ENCODE measurements at regions not wholly inside any gene's neighbourhood (a gene's known extent, or its start where the extent isn't known, plus 50 kb on each side); places are given as distances from the start of the nearest gene placed in this dataset.

DNA sequence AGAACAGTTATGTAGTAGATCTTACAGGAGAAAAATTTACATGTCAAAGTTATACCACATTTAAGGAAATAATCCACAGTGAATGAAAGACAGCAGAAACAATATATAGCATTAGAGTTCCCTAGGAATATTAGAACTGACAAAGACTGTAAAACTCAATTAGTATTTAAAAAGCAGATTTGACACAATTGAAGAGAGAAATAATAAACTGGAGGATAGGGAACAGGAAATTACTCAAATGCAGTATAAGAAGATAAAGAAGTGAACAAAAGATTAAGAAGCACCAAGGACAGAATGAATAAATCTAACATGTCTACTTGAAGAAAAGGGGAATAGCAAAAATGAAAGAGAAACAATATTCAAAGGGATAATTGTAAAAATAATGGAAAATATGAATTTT, 132.6 kb upstream of the CHRNA7 start:
- no peaks in the 10 kb centered on the region for H3K27me3 ChIP-seq (ENCODE audit: control insufficient read depth, insufficient read depth, low read length)
- H3K36me3 ChIP-seq (ENCODE audit: control insufficient read depth, insufficient read depth, low read length): no peaks in the 10 kb centered on the region
- H3K27ac ChIP-seq (ENCODE audit: low read length): no peak overlapping the region
- H3K4me3 ChIP-seq (ENCODE audit: low read length): no peak overlapping the region
- no peaks in the 10 kb centered on the region for H3K4me1 ChIP-seq (ENCODE audit: control insufficient read depth, insufficient read depth, low read length)
- H3K9me3 ChIP-seq (ENCODE audit: control insufficient read depth, insufficient read depth, low read length): no peaks in the 10 kb centered on the region
- no peak for DNase-seq (ENCODE audit: low read depth, low spot score)

DNA sequence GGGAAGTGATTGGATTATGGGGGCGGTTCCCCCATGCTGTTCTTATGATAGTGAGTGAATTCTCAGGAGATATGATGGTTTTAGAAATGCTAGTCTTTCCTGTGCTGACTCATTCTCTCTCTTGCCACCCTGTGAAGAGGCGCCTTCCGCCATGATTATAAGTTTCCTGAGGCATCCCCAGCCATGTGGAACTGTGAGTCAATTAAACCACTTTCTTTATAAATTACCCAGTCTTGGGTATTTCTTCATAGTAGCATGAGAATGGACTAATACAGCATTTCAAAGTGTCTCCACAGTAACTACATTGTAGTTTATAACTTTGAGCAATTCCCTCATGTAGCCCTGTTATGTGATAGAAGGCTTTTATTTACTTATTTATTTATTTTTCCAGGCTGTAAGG, 128.8 kb upstream of the CHRNA7 start:
- H3K27me3 ChIP-seq (ENCODE audit: control insufficient read depth, insufficient read depth, low read length): no peaks in the 10 kb centered on the region
- WGBS (ENCODE audit: insufficient coverage, insufficient read length): no CpG with 5 or more reads among the region's 3 CpGs
- H3K36me3 ChIP-seq (ENCODE audit: control insufficient read depth, insufficient read depth, low read length): no peaks in the 10 kb centered on the region
- DNase-seq (ENCODE audit: low read depth, low spot score): no peak
- peaks cover 3% of the 10 kb centered on the region for H3K4me1 ChIP-seq (ENCODE audit: control insufficient read depth, insufficient read depth, low read length)
- H3K9me3 ChIP-seq (ENCODE audit: control insufficient read depth, insufficient read depth, low read length): no peaks in the 10 kb centered on the region
- no peak overlapping the region for H3K4me3 ChIP-seq (ENCODE audit: low read length)
- H3K27ac ChIP-seq (ENCODE audit: low read length): no peak overlapping the region

DNA sequence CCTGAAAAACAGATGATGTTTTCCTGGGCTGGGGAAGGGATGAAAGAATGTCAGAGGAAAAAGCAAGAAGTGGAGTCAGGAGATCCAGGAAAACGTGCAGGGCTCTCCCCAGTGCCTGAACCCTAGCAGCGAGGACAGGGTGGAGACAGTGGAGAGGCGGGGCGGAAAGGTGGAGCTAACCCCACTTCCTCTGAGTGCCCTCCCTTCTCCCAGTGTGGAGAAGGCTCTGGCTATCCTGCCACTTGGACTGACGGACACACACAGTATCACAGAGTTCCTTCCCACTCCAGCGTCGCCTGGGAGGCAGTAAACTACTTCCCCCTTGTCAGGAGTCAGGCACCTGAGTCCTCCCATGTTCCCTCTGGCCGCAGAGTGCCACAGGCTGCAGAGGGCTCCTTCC, 125.3 kb upstream of the CHRNA7 start:
- Histone ChIP-seq H3K9me3 (ENCODE audit: control insufficient read depth, insufficient read depth, low read length) (no peaks in the 10 kb centered on the region), H3K36me3 (ENCODE audit: control insufficient read depth, insufficient read depth, low read length) (no peaks in the 10 kb centered on the region), H3K27me3 (ENCODE audit: control insufficient read depth, insufficient read depth, low read length) (no peaks in the 10 kb centered on the region), H3K4me3 (ENCODE audit: low read length) (no peak overlapping the region), H3K4me1 (ENCODE audit: control insufficient read depth, insufficient read depth, low read length) (peaks cover 3% of the 10 kb centered on the region), H3K27ac (ENCODE audit: low read length) (no peak overlapping the region)
- DNase-seq (ENCODE audit: low read depth, low spot score): peak; percentile 9
- no CpG with 5 or more reads among the region's 8 CpGs for WGBS (ENCODE audit: insufficient coverage, insufficient read length)

DNA sequence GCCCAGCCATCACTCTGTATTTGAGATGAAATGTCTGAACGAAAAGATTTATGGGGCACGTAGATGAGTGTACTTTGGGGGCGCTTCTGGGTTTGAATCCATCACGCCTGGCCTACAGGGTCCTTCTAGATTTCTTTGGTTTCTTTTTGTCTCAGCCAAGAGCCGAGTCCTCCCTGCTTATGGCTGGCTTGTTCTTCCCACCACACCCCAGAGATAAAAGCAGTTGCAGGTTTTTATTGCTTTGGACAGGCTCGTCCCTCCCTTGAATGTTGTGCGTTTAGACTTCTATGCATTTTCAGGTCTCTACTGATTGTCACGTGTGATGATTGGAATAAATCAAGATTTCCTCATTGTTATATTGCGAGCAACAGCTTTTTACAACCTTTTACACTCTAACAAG, 104.8 kb upstream of the CHRNA7 start:
- no peak for DNase-seq (ENCODE audit: low read depth, low spot score)
- no peaks in the 10 kb centered on the region for H3K36me3 ChIP-seq (ENCODE audit: control insufficient read depth, insufficient read depth, low read length)
- no peaks in the 10 kb centered on the region for H3K27me3 ChIP-seq (ENCODE audit: control insufficient read depth, insufficient read depth, low read length)
- H3K9me3 ChIP-seq (ENCODE audit: control insufficient read depth, insufficient read depth, low read length): no peaks in the 10 kb centered on the region; the same call in 1 of the 2 replicates
- WGBS (ENCODE audit: insufficient coverage, insufficient read length): no CpG with 5 or more reads among the region's 9 CpGs
- no peak overlapping the region for H3K4me3 ChIP-seq (ENCODE audit: low read length)
- no peak overlapping the region for H3K27ac ChIP-seq (ENCODE audit: low read length)
- H3K4me1 ChIP-seq (ENCODE audit: control insufficient read depth, insufficient read depth, low read length): no peaks in the 10 kb centered on the region

DNA sequence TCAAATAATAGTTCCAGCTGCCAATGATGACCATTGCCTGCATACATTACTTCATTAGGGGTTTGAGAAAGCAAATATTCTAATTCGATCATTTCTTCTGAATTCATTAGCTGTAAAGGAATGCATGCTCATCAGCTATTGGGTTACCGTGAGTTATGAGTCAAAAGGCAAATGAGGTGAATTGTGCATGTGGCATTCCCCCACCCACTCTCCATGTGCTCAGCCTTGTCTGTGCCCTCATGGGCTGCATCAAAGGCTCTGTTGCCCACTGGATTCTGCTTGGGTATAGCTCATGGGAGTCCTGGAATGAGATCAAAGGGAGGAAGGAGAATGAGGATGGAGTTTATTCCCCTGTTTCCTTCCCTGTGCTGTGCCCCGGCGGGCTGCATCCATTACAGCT, 99.3 kb upstream of the CHRNA7 start:
- no peak for DNase-seq (ENCODE audit: low read depth, low spot score)
- H3K4me3 ChIP-seq (ENCODE audit: low read length): no peak overlapping the region
- no CpG with 5 or more reads among the region's 4 CpGs for WGBS (ENCODE audit: insufficient coverage, insufficient read length)

DNA sequence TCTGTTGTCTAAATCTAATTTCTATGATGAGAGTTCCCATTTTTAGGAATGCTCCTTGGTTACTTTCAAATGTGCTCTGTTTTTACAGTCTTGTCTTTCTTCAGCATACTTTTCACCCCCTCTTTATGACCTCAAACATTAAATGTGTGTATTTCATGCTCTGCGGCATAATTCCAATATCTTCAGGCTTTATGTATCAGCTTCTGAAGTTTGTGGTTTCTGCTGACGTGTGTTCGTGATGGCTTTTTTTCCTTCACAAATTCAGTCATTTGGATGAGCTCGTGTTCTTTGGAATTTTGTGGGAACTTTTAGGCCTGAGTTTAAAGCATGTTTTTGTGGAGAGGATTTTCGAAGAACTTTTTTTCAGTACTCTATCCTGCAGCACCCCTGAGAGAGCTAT, 97.7 kb upstream of the CHRNA7 start:
- Histone ChIP-seq H3K27me3 (ENCODE audit: control insufficient read depth, insufficient read depth, low read length) (no peaks in the 10 kb centered on the region), H3K4me3 (ENCODE audit: low read length) (no peak overlapping the region), H3K9me3 (ENCODE audit: control insufficient read depth, insufficient read depth, low read length) (no peaks in the 10 kb centered on the region), H3K4me1 (ENCODE audit: control insufficient read depth, insufficient read depth, low read length) (no peaks in the 10 kb centered on the region), H3K27ac (ENCODE audit: low read length) (no peak overlapping the region), H3K36me3 (ENCODE audit: control insufficient read depth, insufficient read depth, low read length) (no peaks in the 10 kb centered on the region)
- DNase-seq (ENCODE audit: low read depth, low spot score): no peak
- no CpG with 5 or more reads among the region's 5 CpGs for WGBS (ENCODE audit: insufficient coverage, insufficient read length)

More for the DNA sequence above, 99.3 kb upstream of the CHRNA7 start:
- H3K27me3 ChIP-seq (ENCODE audit: control insufficient read depth, insufficient read depth, low read length): no peaks in the 10 kb centered on the region
- no peaks in the 10 kb centered on the region for H3K36me3 ChIP-seq (ENCODE audit: control insufficient read depth, insufficient read depth, low read length)
- no peaks in the 10 kb centered on the region for H3K4me1 ChIP-seq (ENCODE audit: control insufficient read depth, insufficient read depth, low read length)
- H3K27ac ChIP-seq (ENCODE audit: low read length): no peak overlapping the region
- H3K9me3 ChIP-seq (ENCODE audit: control insufficient read depth, insufficient read depth, low read length): no peaks in the 10 kb centered on the region

DNA sequence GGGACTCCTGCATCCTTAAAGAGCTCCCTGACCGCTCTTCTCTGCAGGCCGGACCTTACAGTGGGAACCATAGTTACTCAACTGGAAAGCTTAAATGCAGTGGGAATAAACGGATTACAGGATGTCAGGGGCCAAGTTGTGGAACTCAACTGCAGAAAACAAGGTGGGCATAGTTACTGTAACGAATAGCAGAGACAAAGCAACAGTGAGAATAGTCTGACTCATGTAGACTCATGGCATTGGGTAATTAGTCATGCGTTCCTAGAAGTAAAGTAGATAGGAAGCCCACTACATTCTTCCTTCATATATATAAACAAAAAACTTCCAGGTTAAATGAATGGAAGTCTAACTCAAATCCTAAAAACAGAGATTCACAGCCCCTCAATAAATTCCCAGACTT, 95.5 kb upstream of the CHRNA7 start:
- no CpG with 5 or more reads among the region's 5 CpGs for WGBS (ENCODE audit: insufficient coverage, insufficient read length)
- Histone ChIP-seq H3K36me3 (ENCODE audit: control insufficient read depth, insufficient read depth, low read length) (no peaks in the 10 kb centered on the region), H3K4me1 (ENCODE audit: control insufficient read depth, insufficient read depth, low read length) (no peaks in the 10 kb centered on the region), H3K9me3 (ENCODE audit: control insufficient read depth, insufficient read depth, low read length) (no peaks in the 10 kb centered on the region), H3K27ac (ENCODE audit: low read length) (no peak overlapping the region), H3K27me3 (ENCODE audit: control insufficient read depth, insufficient read depth, low read length) (no peaks in the 10 kb centered on the region), H3K4me3 (ENCODE audit: low read length) (no peak overlapping the region)
- no peak for DNase-seq (ENCODE audit: low read depth, low spot score)

DNA sequence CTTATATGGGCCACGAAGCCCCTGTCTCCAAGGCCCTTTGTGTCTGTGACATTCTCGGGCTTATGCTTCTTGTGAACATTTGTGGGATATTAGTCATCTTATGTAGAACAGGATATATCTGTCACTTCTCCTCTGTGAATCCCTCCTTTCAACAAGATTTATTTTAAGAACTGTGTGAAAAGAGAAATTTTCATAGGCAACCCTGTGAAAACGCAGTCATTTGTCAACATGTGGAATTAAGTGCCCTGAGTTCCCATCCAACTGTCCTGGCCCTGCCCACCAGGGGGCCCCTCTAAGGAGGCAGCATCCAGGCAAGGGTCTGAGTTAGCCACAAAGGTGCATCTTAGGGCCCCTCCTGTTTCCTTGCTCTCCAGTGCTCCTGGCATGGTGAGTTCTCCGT, 76.8 kb upstream of the CHRNA7 start:
- WGBS (ENCODE audit: insufficient coverage, insufficient read length): no CpG with 5 or more reads among the region's 4 CpGs
- H3K9me3 ChIP-seq (ENCODE audit: control insufficient read depth, insufficient read depth, low read length): no peaks in the 10 kb centered on the region
- no peaks in the 10 kb centered on the region for H3K36me3 ChIP-seq (ENCODE audit: control insufficient read depth, insufficient read depth, low read length)
- H3K27me3 ChIP-seq (ENCODE audit: control insufficient read depth, insufficient read depth, low read length): no peaks in the 10 kb centered on the region
- H3K4me1 ChIP-seq (ENCODE audit: control insufficient read depth, insufficient read depth, low read length): no peaks in the 10 kb centered on the region
- H3K27ac ChIP-seq (ENCODE audit: low read length): no peak overlapping the region
- no peak overlapping the region for H3K4me3 ChIP-seq (ENCODE audit: low read length)
- DNase-seq (ENCODE audit: low read depth, low spot score): no peak

DNA sequence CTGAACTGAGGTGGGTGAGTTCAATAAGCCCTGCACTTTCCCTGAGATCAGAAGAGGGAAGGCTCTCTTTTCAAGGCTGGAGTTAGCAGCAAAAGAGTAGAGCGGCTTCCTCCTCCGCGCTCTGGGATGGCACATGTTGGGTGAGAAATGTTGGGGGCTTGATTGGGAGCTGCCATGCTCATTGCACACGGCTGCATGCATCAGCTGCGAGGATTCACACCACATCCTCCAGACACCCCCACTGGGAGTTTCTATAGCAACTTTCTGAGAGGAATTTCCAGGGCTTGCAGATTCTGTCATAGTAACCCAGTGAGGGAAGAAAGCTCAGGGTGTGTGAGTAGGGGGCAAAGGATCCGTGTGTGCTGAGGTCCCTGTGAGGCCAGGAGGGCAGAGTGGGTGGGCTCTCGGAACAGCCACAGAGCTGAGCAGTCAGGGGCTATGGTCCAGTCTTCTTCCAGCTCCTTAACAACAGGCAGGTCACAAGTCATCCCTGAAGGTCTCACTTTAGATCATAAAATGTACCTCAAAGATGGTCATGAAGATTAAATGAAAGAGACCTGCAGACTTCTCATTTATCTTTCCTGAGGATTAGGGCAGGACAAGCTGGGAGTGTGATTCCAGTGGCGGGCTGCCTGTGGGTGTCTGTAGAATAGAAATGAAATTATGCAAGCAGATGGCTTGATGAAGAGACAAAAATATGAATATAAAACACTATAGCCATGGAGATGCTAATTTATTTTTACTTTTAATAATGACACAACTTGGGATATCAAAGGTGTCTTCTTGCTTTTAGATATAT, 75.7 kb upstream of the CHRNA7 start:
- Histone ChIP-seq H3K36me3 (ENCODE audit: control insufficient read depth, insufficient read depth, low read length) (no peaks in the 10 kb centered on the region), H3K4me1 (ENCODE audit: control insufficient read depth, insufficient read depth, low read length) (no peaks in the 10 kb centered on the region), H3K27ac (ENCODE audit: low read length) (no peak overlapping the region), H3K9me3 (ENCODE audit: control insufficient read depth, insufficient read depth, low read length) (no peaks in the 10 kb centered on the region; the same call in 1 of the 2 replicates), H3K4me3 (ENCODE audit: low read length) (no peak overlapping the region), H3K27me3 (ENCODE audit: control insufficient read depth, insufficient read depth, low read length) (no peaks in the 10 kb centered on the region)
- DNase-seq (ENCODE audit: low read depth, low spot score): no peak
- WGBS (ENCODE audit: insufficient coverage, insufficient read length): no CpG with 5 or more reads among the region's 8 CpGs

DNA sequence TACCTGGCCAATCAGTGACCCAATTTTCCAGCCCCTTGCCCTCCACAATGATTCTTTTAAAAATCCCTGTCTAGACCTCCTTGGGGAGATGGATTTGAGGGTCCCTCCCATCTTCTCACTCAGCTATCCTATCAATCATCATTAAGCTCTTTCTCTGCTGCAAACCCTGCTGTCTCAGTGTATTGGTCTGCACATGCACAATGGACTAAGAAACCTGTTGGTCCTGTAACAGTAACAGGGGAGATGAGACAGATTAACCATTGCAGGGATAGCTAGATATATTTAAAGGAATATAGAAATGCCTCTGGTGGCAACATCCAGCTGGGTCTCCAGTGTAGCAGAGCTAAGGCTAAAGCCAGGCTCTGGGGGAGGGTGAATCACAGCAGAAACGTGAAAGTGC, 74.6 kb upstream of the CHRNA7 start:
- DNase-seq (ENCODE audit: low read depth, low spot score): no peak
- Histone ChIP-seq H3K4me3 (ENCODE audit: low read length) (no peak overlapping the region), H3K4me1 (ENCODE audit: control insufficient read depth, insufficient read depth, low read length) (no peaks in the 10 kb centered on the region), H3K36me3 (ENCODE audit: control insufficient read depth, insufficient read depth, low read length) (no peaks in the 10 kb centered on the region), H3K9me3 (ENCODE audit: control insufficient read depth, insufficient read depth, low read length) (peaks cover 1% of the 10 kb centered on the region), H3K27me3 (ENCODE audit: control insufficient read depth, insufficient read depth, low read length) (no peaks in the 10 kb centered on the region), H3K27ac (ENCODE audit: low read length) (no peak overlapping the region)
- no CpG with 5 or more reads among the region's 1 CpG for WGBS (ENCODE audit: insufficient coverage, insufficient read length)

DNA sequence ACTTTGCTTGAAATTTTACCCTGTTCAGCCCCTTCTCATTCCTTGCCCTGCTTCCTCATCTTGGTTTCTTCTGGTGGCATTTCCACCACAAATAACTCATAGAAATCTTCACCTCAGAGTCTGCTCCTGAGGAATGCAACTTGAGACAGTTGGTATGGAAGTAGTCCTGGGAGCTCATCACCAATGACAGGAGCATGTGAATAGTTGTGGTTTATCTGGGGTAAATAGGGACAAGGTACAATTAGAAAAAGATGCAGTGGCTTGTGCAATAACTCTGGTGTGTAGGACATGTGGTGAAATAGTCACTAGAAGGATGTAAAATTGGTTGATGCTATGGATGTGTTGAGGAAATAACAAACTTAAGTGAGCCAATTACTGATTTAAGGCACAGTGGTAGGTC, 72.7 kb upstream of the CHRNA7 start:
- Histone ChIP-seq H3K36me3 (ENCODE audit: control insufficient read depth, insufficient read depth, low read length) (no peaks in the 10 kb centered on the region), H3K4me3 (ENCODE audit: low read length) (no peak overlapping the region), H3K27me3 (ENCODE audit: control insufficient read depth, insufficient read depth, low read length) (no peaks in the 10 kb centered on the region), H3K9me3 (ENCODE audit: control insufficient read depth, insufficient read depth, low read length) (peaks cover 1% of the 10 kb centered on the region), H3K4me1 (ENCODE audit: control insufficient read depth, insufficient read depth, low read length) (no peaks in the 10 kb centered on the region), H3K27ac (ENCODE audit: low read length) (no peak overlapping the region)
- no peak for DNase-seq (ENCODE audit: low read depth, low spot score)

All from iPS DF 6.9 (cell line).